Neural cell (in vitro differentiated cells): ENCODE measurements at regions not wholly inside any gene's neighbourhood (a gene's known extent, or its start where the extent isn't known, plus 50 kb on each side); places are given as distances from the start of the nearest gene placed in this dataset.

Experiments used
- H2AFZ ChIP-seq: fragments of 200-600, 300-800 bp; sonication (generic), shearing (Covaris generic); 2 replicates; pipeline ENCODE4 v1.6.0; 2014; ENCODE audit warnings: low read depth, mild to moderate bottlenecking, antibody characterized with exemption, low read length, moderate library complexity
- H3F3A ChIP-seq: fragments of 200-600 bp; shearing (Covaris generic); 2 replicates; pipeline ENCODE4 v1.6.1; 2016; ENCODE audit warnings: mild to moderate bottlenecking, moderate library complexity, mixed read lengths, antibody characterized with exemption, low read length; ENCODE audit not compliant: insufficient read depth, poor library complexity, severe bottlenecking
- H3K27ac ChIP-seq: fragments of 200-600, 300-800 bp; sonication (generic), shearing (Covaris generic); 2 replicates; pipeline ENCODE4 v1.5.1; 2014; ENCODE audit warnings: mild to moderate bottlenecking, low read length, moderate library complexity
- H3K27me3 ChIP-seq: fragments of 300-800, 200-600 bp; sonication (generic), shearing (Covaris generic); 2 replicates; pipeline ENCODE4 v1.6.0; 2014; ENCODE audit warnings: mild to moderate bottlenecking, low read depth, low read length, moderate library complexity; ENCODE audit not compliant: insufficient read depth
- H3K36me3 ChIP-seq: fragments of 300-800, 200-600 bp; sonication (generic), shearing (Covaris generic); 2 replicates; pipeline ENCODE4 v1.5.1; 2014; ENCODE audit warnings: mild to moderate bottlenecking, antibody characterized with exemption, low read length, moderate library complexity; ENCODE audit not compliant: insufficient read depth
- H3K4me2 ChIP-seq: fragments of 300-800, 200-600 bp; sonication (generic), shearing (Covaris generic); 2 replicates; pipeline ENCODE4 v1.6.0; 2014; ENCODE audit warnings: mild to moderate bottlenecking, low read length
- H3K4me3 ChIP-seq: fragments of 300-800, 200-600 bp; sonication (generic), shearing (Covaris generic); 2 replicates; pipeline ENCODE4 v1.5.1; 2014; ENCODE audit warnings: mild to moderate bottlenecking, low read length, moderate library complexity
- H3K79me2 ChIP-seq: fragments of 200-600 bp; shearing (Covaris generic); replicated peaks from 2 replicates; pipeline ENCODE4 v1.6.0; 2014; ENCODE audit warnings: mild to moderate bottlenecking, low read length, moderate library complexity; ENCODE audit not compliant: insufficient read depth
- H3K9ac ChIP-seq: fragments of 300-800, 200-600 bp; sonication (generic), shearing (Covaris generic); 2 replicates; pipeline ENCODE4 v1.6.1; 2016; ENCODE audit warnings: mild to moderate bottlenecking, low read length, mixed read lengths
- H3K9me2 ChIP-seq: fragments of 200-600 bp; shearing (Covaris generic); 2 replicates; pipeline ENCODE4 v1.6.1; 2016; ENCODE audit warnings: mild to moderate bottlenecking, low read length, mixed read lengths; ENCODE audit not compliant: insufficient read depth
- H3K9me3 ChIP-seq: fragments of 200-600, 300-800 bp; sonication (generic), shearing (Covaris generic); 2 replicates; pipeline ENCODE4 v1.6.1; 2016; ENCODE audit warnings: mild to moderate bottlenecking, mixed run types, low read length, moderate library complexity, mixed read lengths
- H4K20me1 ChIP-seq: fragments of 200-600 bp; shearing (Covaris generic); 2 replicates; pipeline ENCODE4 v1.6.1; 2016; ENCODE audit warnings: mild to moderate bottlenecking, mixed run types; ENCODE audit not compliant: insufficient read depth
- CTCF ChIP-seq: fragments of 450-650 bp; IDR thresholded peaks from 2 replicates; pipeline ENCODE4 v1.5.1; 2014; ENCODE audit warnings: antibody characterized with exemption, mild to moderate bottlenecking, moderate library complexity; ENCODE audit not compliant: poor library complexity, severe bottlenecking
- EP300 ChIP-seq: fragments of 450-650 bp; conservative IDR thresholded peaks from 2 replicates; pipeline ENCODE4 v1.6.1; 2014; ENCODE audit warnings: antibody characterized with exemption, mild to moderate bottlenecking, moderate library complexity; ENCODE audit not compliant: poor library complexity, severe bottlenecking
- EZH2 ChIP-seq: fragments of 200-600, 300-800 bp; shearing (Covaris generic), sonication (generic); IDR thresholded peaks from 2 replicates; pipeline ENCODE4 v1.6.1; 2014; ENCODE audit warnings: antibody characterized with exemption, low read length, borderline replicate concordance, mild to moderate bottlenecking; ENCODE audit not compliant: insufficient read depth, poor library complexity, severe bottlenecking
- MXI1 ChIP-seq: fragments of 450-650 bp; conservative IDR thresholded peaks from 2 replicates; pipeline ENCODE4 v1.6.1; 2014; ENCODE audit warnings: antibody characterized with exemption, mild to moderate bottlenecking; ENCODE audit not compliant: poor library complexity, severe bottlenecking
- POLR2AphosphoS5 ChIP-seq: IDR thresholded peaks from 2 replicates; pipeline ENCODE4 v1.6.1; 2012
- RAD21 ChIP-seq: fragments of 450-650 bp; conservative IDR thresholded peaks from 2 replicates; pipeline ENCODE4 v1.6.1; 2014; ENCODE audit warnings: antibody characterized with exemption, mild to moderate bottlenecking, moderate library complexity
- SMC3 ChIP-seq: fragments of 450-650 bp; conservative IDR thresholded peaks from 2 replicates; pipeline ENCODE4 v1.6.1; 2014; ENCODE audit warnings: antibody characterized with exemption, mild to moderate bottlenecking, moderate library complexity; ENCODE audit not compliant: poor library complexity
- TAF1 ChIP-seq: IDR thresholded peaks from 2 replicates; pipeline ENCODE4 v1.6.1; 2012; ENCODE audit warnings: low read depth
- TF ChIP-seq, protein P1 (sequence below): IDR thresholded peaks from 2 replicates; pipeline ENCODE4 v1.6.1; 2012; ENCODE audit warnings: borderline replicate concordance

GRCh38 chr4:136383082-136383481 is 1149.2 kb downstream of the PCDH18 start:
- Histone ChIP-seq H3K27ac (no peak overlapping the region), H3F3A (no peaks in the 10 kb centered on the region), H4K20me1 (no peaks in the 10 kb centered on the region), H3K9ac (no peak overlapping the region), H3K79me2 (no peaks in the 10 kb centered on the region), H2AFZ (no peak overlapping the region), H3K9me3 (no peaks in the 10 kb centered on the region), H3K4me2 (no peak overlapping the region), H3K9me2 (no peaks in the 10 kb centered on the region), H3K27me3 (no peaks in the 10 kb centered on the region), H3K36me3 (no peaks in the 10 kb centered on the region), H3K4me3 (no peak overlapping the region)
- no peak for TF ChIP-seq RAD21

DNA sequence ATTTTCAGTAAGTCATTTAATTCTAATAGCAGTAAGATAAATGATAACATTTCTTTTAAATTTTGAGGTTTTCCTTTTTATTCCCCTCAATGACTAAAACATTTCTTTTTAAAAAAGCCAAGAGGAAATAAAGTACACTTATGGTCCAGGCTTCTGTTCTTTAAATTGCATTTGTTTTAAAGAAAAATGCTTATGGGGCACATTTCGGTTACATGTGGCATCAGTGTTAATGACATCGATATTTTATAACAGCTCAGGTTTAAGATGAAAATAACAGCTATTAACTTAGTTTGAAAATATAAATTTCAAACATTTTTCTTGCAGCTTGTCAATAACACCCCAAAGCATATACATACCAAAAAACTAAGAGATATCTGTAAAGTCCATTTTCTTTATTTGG is 1161.1 kb downstream of the PCDH18 start:
- Histone ChIP-seq H3K27ac (no peak overlapping the region), H2AFZ (no peak overlapping the region), H3K9ac (no peak overlapping the region), H3K9me3 (no peaks in the 10 kb centered on the region), H3F3A (no peaks in the 10 kb centered on the region), H3K4me3 (no peak overlapping the region), H3K27me3 (no peaks in the 10 kb centered on the region), H3K9me2 (no peaks in the 10 kb centered on the region), H3K4me2 (no peak overlapping the region), H3K36me3 (no peaks in the 10 kb centered on the region), H4K20me1 (no peaks in the 10 kb centered on the region), H3K79me2 (no peaks in the 10 kb centered on the region)
- TF ChIP-seq, protein P1, sequence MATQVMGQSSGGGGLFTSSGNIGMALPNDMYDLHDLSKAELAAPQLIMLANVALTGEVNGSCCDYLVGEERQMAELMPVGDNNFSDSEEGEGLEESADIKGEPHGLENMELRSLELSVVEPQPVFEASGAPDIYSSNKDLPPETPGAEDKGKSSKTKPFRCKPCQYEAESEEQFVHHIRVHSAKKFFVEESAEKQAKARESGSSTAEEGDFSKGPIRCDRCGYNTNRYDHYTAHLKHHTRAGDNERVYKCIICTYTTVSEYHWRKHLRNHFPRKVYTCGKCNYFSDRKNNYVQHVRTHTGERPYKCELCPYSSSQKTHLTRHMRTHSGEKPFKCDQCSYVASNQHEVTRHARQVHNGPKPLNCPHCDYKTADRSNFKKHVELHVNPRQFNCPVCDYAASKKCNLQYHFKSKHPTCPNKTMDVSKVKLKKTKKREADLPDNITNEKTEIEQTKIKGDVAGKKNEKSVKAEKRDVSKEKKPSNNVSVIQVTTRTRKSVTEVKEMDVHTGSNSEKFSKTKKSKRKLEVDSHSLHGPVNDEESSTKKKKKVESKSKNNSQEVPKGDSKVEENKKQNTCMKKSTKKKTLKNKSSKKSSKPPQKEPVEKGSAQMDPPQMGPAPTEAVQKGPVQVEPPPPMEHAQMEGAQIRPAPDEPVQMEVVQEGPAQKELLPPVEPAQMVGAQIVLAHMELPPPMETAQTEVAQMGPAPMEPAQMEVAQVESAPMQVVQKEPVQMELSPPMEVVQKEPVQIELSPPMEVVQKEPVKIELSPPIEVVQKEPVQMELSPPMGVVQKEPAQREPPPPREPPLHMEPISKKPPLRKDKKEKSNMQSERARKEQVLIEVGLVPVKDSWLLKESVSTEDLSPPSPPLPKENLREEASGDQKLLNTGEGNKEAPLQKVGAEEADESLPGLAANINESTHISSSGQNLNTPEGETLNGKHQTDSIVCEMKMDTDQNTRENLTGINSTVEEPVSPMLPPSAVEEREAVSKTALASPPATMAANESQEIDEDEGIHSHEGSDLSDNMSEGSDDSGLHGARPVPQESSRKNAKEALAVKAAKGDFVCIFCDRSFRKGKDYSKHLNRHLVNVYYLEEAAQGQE, result no peak
- TF ChIP-seq EZH2 (no peak), RAD21 (no peak), CTCF (no peak), POLR2AphosphoS5 (no peak), EP300 (no peak), TAF1 (no peak), SMC3 (no peak), MXI1 (no peak)

GRCh38 chr4:136369073-136369472 is 1163.2 kb downstream of the PCDH18 start:
- no peak overlapping the region for H2AFZ ChIP-seq
- no peaks in the 10 kb centered on the region for H3K9me3 ChIP-seq
- no peak overlapping the region for H3K27ac ChIP-seq
- TF ChIP-seq SMC3, result no peak
- no peak for TF ChIP-seq TAF1
- TF ChIP-seq POLR2AphosphoS5, result no peak
- TF ChIP-seq EZH2, result no peak
- TF ChIP-seq, protein P1, result no peak
- no peak for TF ChIP-seq MXI1
- TF ChIP-seq CTCF, result no peak
- no peak for TF ChIP-seq EP300
- TF ChIP-seq RAD21, result no peak
- H3K9me2 ChIP-seq, result no peaks in the 10 kb centered on the region
- no peaks in the 10 kb centered on the region for H3K36me3 ChIP-seq
- H3F3A ChIP-seq, result no peaks in the 10 kb centered on the region
- no peaks in the 10 kb centered on the region for H3K27me3 ChIP-seq
- no peak overlapping the region for H3K4me3 ChIP-seq
- H3K9ac ChIP-seq, result no peak overlapping the region
- H3K4me2 ChIP-seq, result no peak overlapping the region
- H4K20me1 ChIP-seq, result no peaks in the 10 kb centered on the region
- H3K79me2 ChIP-seq, result no peaks in the 10 kb centered on the region
